BJ (cell line): ENCODE measurements at regions not wholly inside any gene's neighbourhood (a gene's known extent, or its start where the extent isn't known, plus 50 kb on each side); places are given as distances from the start of the nearest gene placed in this dataset.
A peak's percentile ranks its signal among the peaks of the same experiment; 100 is the strongest.

Experiments used
- CTCF ChIA-PET: fragments of 350-600 bp; formaldehyde crosslinking; extraction: SDS; loops from one replicate; lab custom pipeline; 2021; ENCODE audit warnings: antibody characterized with exemption, inconsistent platforms; lab: Yijun Ruan, JAX
- POLR2A ChIA-PET: fragments of 300-600 bp; sonication (Branson Sonifier 250); formaldehyde crosslinking; extraction: SDS; loops from one replicate; lab custom pipeline; 2021; ENCODE audit warnings: antibody characterized with exemption; lab: Charles Lee
- DNase-seq: peaks from one replicate; pipeline ENCODE4 v3.0.0-alpha.2; 2011; ENCODE audit warnings: low read depth
- H3K27me3 ChIP-seq: 2 replicates; pipeline ENCODE4 v1.6.0; 2011; ENCODE audit warnings: low read length; ENCODE audit not compliant: control insufficient read depth, insufficient read depth
- H3K36me3 ChIP-seq: 2 replicates; pipeline ENCODE4 v1.5.1; 2011; ENCODE audit warnings: low read length; ENCODE audit not compliant: control insufficient read depth, insufficient read depth
- H3K4me3 ChIP-seq: 2 replicates; pipeline ENCODE4 v1.5.1; 2011; ENCODE audit warnings: low read depth, mild to moderate bottlenecking, control low read depth, low read length
- CTCF ChIP-seq: IDR thresholded peaks from 2 replicates; pipeline ENCODE4 v1.5.1; 2011; ENCODE audit warnings: low read depth, mild to moderate bottlenecking, control low read depth, inconsistent platforms, low read length, moderate library complexity; ENCODE audit not compliant: insufficient read depth

GRCh38 chr12:75705749-75706711 is 194.6 kb upstream of the KRR1 start:
- H3K4me3 ChIP-seq, result no peak overlapping the region
- no peak for TF ChIP-seq CTCF
- no peaks in the 10 kb centered on the region for H3K36me3 ChIP-seq
- peak; percentile 79 for DNase-seq
- no peaks in the 10 kb centered on the region for H3K27me3 ChIP-seq
- ChIA-PET CTCF (interaction anchor here (0.7 kb wide), 1 partner anchor 33 kb away, joined by 3 read pairs; no protein-coding TSS in a partner anchor), POLR2A (interaction anchor here (0.6 kb wide), 1 partner anchor 77 kb away, joined by 5 read pairs; no protein-coding TSS in a partner anchor)

GRCh38 chr12:75704664-75705063 is 193.3 kb upstream of the KRR1 start:
- no peak for TF ChIP-seq CTCF
- ChIA-PET POLR2A (no interaction called here), CTCF (no interaction called here)
- Histone ChIP-seq H3K36me3 (no peaks in the 10 kb centered on the region), H3K27me3 (no peaks in the 10 kb centered on the region), H3K4me3 (no peak overlapping the region)
- no peak for DNase-seq

- no peak overlapping the region for H3K4me3 ChIP-seq
- no peak for DNase-seq
- ChIA-PET POLR2A (no interaction called here), CTCF (no interaction called here)
- H3K36me3 ChIP-seq, result no peaks in the 10 kb centered on the region
- no peak for TF ChIP-seq CTCF
- H3K27me3 ChIP-seq, result no peaks in the 10 kb centered on the region
Measured at GRCh38 chr12:75704208-75704607, 192.8 kb upstream of the KRR1 start.

GRCh38 chr12:75703131-75703530 is 191.7 kb upstream of the KRR1 start:
- no peak for DNase-seq
- H3K27me3 ChIP-seq, result no peaks in the 10 kb centered on the region
- ChIA-PET POLR2A (no interaction called here), CTCF (no interaction called here)
- no peak for TF ChIP-seq CTCF
- no peaks in the 10 kb centered on the region for H3K36me3 ChIP-seq
- no peak overlapping the region for H3K4me3 ChIP-seq

GRCh38 chr12:75702477-75703093 is 191.2 kb upstream of the KRR1 start:
- DNase-seq, result no peak
- ChIA-PET POLR2A (no interaction called here), CTCF (no interaction called here)
- Histone ChIP-seq H3K36me3 (no peaks in the 10 kb centered on the region), H3K27me3 (no peaks in the 10 kb centered on the region), H3K4me3 (no peak overlapping the region)
- TF ChIP-seq CTCF, result no peak
